NCI-H82 treated with DMSO at 0.1 percent for 48 hours (cell line): ENCODE measurements at regions not wholly inside any gene's neighbourhood (a gene's known extent, or its start where the extent isn't known, plus 50 kb on each side); places are given as distances from the start of the nearest gene placed in this dataset.

Source experiments
- DNase-seq: peaks from one replicate; lab custom pipeline; 2025; ENCODE audit not compliant: unreplicated experiment; lab: John Stamatoyannopoulos, UW

- no peak for DNase-seq
These were observed 219.6 kb upstream of the SESN3 start for GRCh38 chr11:95450547-95451123.

- DNase-seq: no peak
These were observed 214.8 kb upstream of the SESN3 start for GRCh38 chr11:95445746-95446333.

- no peak for DNase-seq
These were observed 213.6 kb upstream of the SESN3 start for GRCh38 chr11:95444309-95445241.

- no peak for DNase-seq
These were observed 212.4 kb upstream of the SESN3 start for GRCh38 chr11:95443386-95443785.

- DNase-seq: peak; percentile 88
These were observed 211.6 kb upstream of the SESN3 start for GRCh38 chr11:95442531-95443050.

GRCh38 chr11:95435628-95436353, 204.8 kb upstream of the SESN3 start:
- DNase-seq: no peak

GRCh38 chr11:95435192-95435591, 204.2 kb upstream of the SESN3 start:
- no peak for DNase-seq

- no peak for DNase-seq
These were observed 203.6 kb upstream of the SESN3 start for GRCh38 chr11:95434489-95435057.

- DNase-seq: no peak
These were observed 203.0 kb upstream of the SESN3 start for GRCh38 chr11:95434009-95434408.

GRCh38 chr11:95432714-95433503, 201.9 kb upstream of the SESN3 start:
- DNase-seq: no peak

GRCh38 chr11:95429376-95429907, 198.4 kb upstream of the SESN3 start:
- DNase-seq: no peak

GRCh38 chr11:95426823-95427462, 195.9 kb upstream of the SESN3 start:
- no peak for DNase-seq

GRCh38 chr11:95419915-95420314, 188.9 kb upstream of the SESN3 start:
- DNase-seq: no peak

- DNase-seq: no peak
These were observed 187.9 kb upstream of the SESN3 start for GRCh38 chr11:95418916-95419315.

- no peak for DNase-seq
These were observed 186.8 kb upstream of the SESN3 start for GRCh38 chr11:95417832-95418231.

- DNase-seq: no peak
These were observed 184.9 kb upstream of the SESN3 start for GRCh38 chr11:95415837-95416304.

GRCh38 chr11:95414217-95414616, 183.2 kb upstream of the SESN3 start:
- no peak for DNase-seq

GRCh38 chr11:95413761-95414160, 182.8 kb upstream of the SESN3 start:
- no peak for DNase-seq

GRCh38 chr11:95413021-95413420, 182.0 kb upstream of the SESN3 start:
- DNase-seq: no peak
